PC-3 (cell line): ENCODE measurements at regions not wholly inside any gene's neighbourhood (a gene's known extent, or its start where the extent isn't known, plus 50 kb on each side); places are given as distances from the start of the nearest gene placed in this dataset.

Source experiments
- ATAC-seq: fragments of 200-7000 bp; cut with Tn5 transposase; 2 replicates; pipeline ENCODE4 v1.9.1; 2020; ENCODE audit warnings: mild to moderate bottlenecking, moderate library complexity
- BruUV-seq: library from RNA; stranded (reverse); fragments of 400-500 nt; replicated peaks from 2 replicates; lab custom pipeline; 2021; lab: Mats Ljungman, UMichigan
- CTCF ChIA-PET: fragments of 300-600 bp; sonication (Branson Sonifier 250); formaldehyde crosslinking; loops from one replicate; lab custom pipeline; 2022; ENCODE audit warnings: antibody characterized with exemption; lab: Charles Lee
- POLR2A ChIA-PET: fragments of 300-600 bp; sonication (Branson Sonifier 250); formaldehyde crosslinking; loops from one replicate; lab custom pipeline; 2022; ENCODE audit warnings: antibody characterized with exemption; ENCODE audit not compliant: unreplicated experiment; lab: Charles Lee
- DNase-seq: peaks from one replicate; pipeline ENCODE4 v3.0.0-alpha.2; 2015
- H2AFZ ChIP-seq: fragments of 300-600 bp; sonication (generic); 2 replicates; pipeline ENCODE4 v1.6.0; 2016; ENCODE audit warnings: antibody characterized with exemption, low read length
- H3F3A ChIP-seq: fragments of 300-600 bp; sonication (generic); one replicate; pipeline ENCODE4 v1.6.0; 2017; ENCODE audit warnings: antibody characterized with exemption, low read length, control low read depth, mild to moderate bottlenecking; ENCODE audit not compliant: unreplicated experiment
- H3K27ac ChIP-seq: fragments of 300-600 bp; sonication (generic); 2 replicates; pipeline ENCODE4 v1.5.1; 2016; ENCODE audit warnings: mild to moderate bottlenecking, low read length
- H3K27me3 ChIP-seq: fragments of 300-600 bp; sonication (generic); 2 replicates; pipeline ENCODE4 v1.6.1; 2016; ENCODE audit warnings: low read length, mixed read lengths
- H3K36me3 ChIP-seq: fragments of 300-600 bp; sonication (generic); 2 replicates; pipeline ENCODE4 v1.6.1; 2016; ENCODE audit warnings: low read depth, mixed run types, low read length, mixed read lengths
- H3K4me1 ChIP-seq: fragments of 300-600 bp; sonication (generic); 2 replicates; pipeline ENCODE4 v1.5.1; 2016; ENCODE audit warnings: low read length; ENCODE audit not compliant: insufficient read depth
- H3K4me2 ChIP-seq: fragments of 300-600 bp; sonication (generic); 2 replicates; pipeline ENCODE4 v1.6.0; 2016; ENCODE audit warnings: low read length
- H3K4me3 ChIP-seq: fragments of 300-600 bp; sonication (generic); 2 replicates; pipeline ENCODE4 v1.5.1; 2016; ENCODE audit warnings: mild to moderate bottlenecking, low read length, mixed read lengths
- H3K79me2 ChIP-seq: fragments of 300-600 bp; sonication (generic); 2 replicates; pipeline ENCODE4 v1.6.1; 2017; ENCODE audit warnings: low read length, mixed read lengths
- H3K9ac ChIP-seq: fragments of 300-600 bp; sonication (generic); 2 replicates; pipeline ENCODE4 v1.6.0; 2016; ENCODE audit warnings: mild to moderate bottlenecking, low read length
- H3K9me2 ChIP-seq: fragments of 300-600 bp; sonication (generic); replicated peaks from 2 replicates; pipeline ENCODE4 v1.6.1; 2016; ENCODE audit warnings: mixed run types, low read length, mixed read lengths
- H3K9me3 ChIP-seq: fragments of 300-600 bp; sonication (generic); 2 replicates; pipeline ENCODE4 v1.6.1; 2016; ENCODE audit warnings: low read length, mixed read lengths
- H4K20me1 ChIP-seq: fragments of 300-600 bp; sonication (generic); 2 replicates; pipeline ENCODE4 v1.6.1; 2016; ENCODE audit warnings: low read length, mixed read lengths
- CTCF ChIP-seq: fragments of 300-600 bp; sonication (generic); conservative IDR thresholded peaks from 2 replicates; pipeline ENCODE4 v1.5.1; 2017; ENCODE audit warnings: antibody characterized with exemption, low read depth, mild to moderate bottlenecking, low read length
- EZH2 ChIP-seq: fragments of 300-600 bp; sonication (generic); IDR thresholded peaks from one replicate; pipeline ENCODE4 v1.6.1; 2017; ENCODE audit warnings: antibody characterized with exemption, mild to moderate bottlenecking, low read length; ENCODE audit not compliant: unreplicated experiment
- EZH2phosphoT487 ChIP-seq: fragments of 300-600 bp; sonication (generic); IDR thresholded peaks from 2 replicates; pipeline ENCODE4 v1.6.1; 2018; ENCODE audit warnings: mild to moderate bottlenecking, antibody characterized with exemption, low read length, borderline replicate concordance
- intact Hi-C: fragments of 100-400 bp; cut with micrococcal nuclease; formaldehyde crosslinking; loops from 2 replicates; pipeline ENCODE4 v1.9.0; 2023

- H3K9me2 ChIP-seq, result no peaks in the 10 kb centered on the region
- H3F3A ChIP-seq, result no peaks in the 10 kb centered on the region
- CTCF ChIA-PET, result no interaction called here
- no peaks in the 10 kb centered on the region for H3K79me2 ChIP-seq
- no peak overlapping the region for H3K4me3 ChIP-seq
- H3K27ac ChIP-seq, result no peak overlapping the region
- no peaks in the 10 kb centered on the region for H3K9me3 ChIP-seq
- intact Hi-C loops, result no loop called here
- no peaks in the 10 kb centered on the region for H3K27me3 ChIP-seq
- H3K4me2 ChIP-seq, result no peak overlapping the region
- BruUV-seq, result no TSS peak
- no peak overlapping the region for H2AFZ ChIP-seq
- H4K20me1 ChIP-seq, result no peaks in the 10 kb centered on the region
- DNase-seq (no peak), ATAC-seq (no peak)
- H3K9ac ChIP-seq, result no peak overlapping the region
- POLR2A ChIA-PET, result no interaction called here
- TF ChIP-seq EZH2 (no peak), CTCF (no peak), EZH2phosphoT487 (no peak)
- H3K36me3 ChIP-seq, result no peaks in the 10 kb centered on the region
- no peaks in the 10 kb centered on the region for H3K4me1 ChIP-seq
These were observed 351.0 kb upstream of the PCDH20 start for GRCh38 chr13:61766667-61767058.

GRCh38 chr13:61765940-61766666 is 350.5 kb upstream of the PCDH20 start:
- Histone ChIP-seq H4K20me1 (no peaks in the 10 kb centered on the region), H3K27ac (no peak overlapping the region), H3K4me2 (no peak overlapping the region), H3K79me2 (no peaks in the 10 kb centered on the region), H3K36me3 (no peaks in the 10 kb centered on the region), H3F3A (no peaks in the 10 kb centered on the region), H3K4me1 (no peaks in the 10 kb centered on the region), H3K27me3 (no peaks in the 10 kb centered on the region), H3K9ac (no peak overlapping the region), H3K9me3 (no peaks in the 10 kb centered on the region), H3K4me3 (no peak overlapping the region), H3K9me2 (no peaks in the 10 kb centered on the region), H2AFZ (no peak overlapping the region)
- POLR2A ChIA-PET, result no interaction called here
- CTCF ChIA-PET, result no interaction called here
- ATAC-seq, result no peak
- DNase-seq, result no peak
- intact Hi-C loops, result no loop called here
- BruUV-seq, result no TSS peak
- TF ChIP-seq CTCF, result no peak
- no peak for TF ChIP-seq EZH2phosphoT487
- no peak for TF ChIP-seq EZH2

GRCh38 chr13:61765181-61765742 is 349.6 kb upstream of the PCDH20 start:
- H3K9me3 ChIP-seq, result no peaks in the 10 kb centered on the region
- H3F3A ChIP-seq, result no peaks in the 10 kb centered on the region
- no peak overlapping the region for H3K27ac ChIP-seq
- BruUV-seq, result no TSS peak
- intact Hi-C loops, result no loop called here
- H3K4me2 ChIP-seq, result no peak overlapping the region
- H3K9ac ChIP-seq, result no peak overlapping the region
- CTCF ChIA-PET, result no interaction called here
- H3K36me3 ChIP-seq, result no peaks in the 10 kb centered on the region
- no peaks in the 10 kb centered on the region for H3K4me1 ChIP-seq
- no peak for ATAC-seq
- H4K20me1 ChIP-seq, result no peaks in the 10 kb centered on the region
- TF ChIP-seq CTCF (no peak), EZH2 (no peak)
- H2AFZ ChIP-seq, result no peak overlapping the region
- no peaks in the 10 kb centered on the region for H3K79me2 ChIP-seq
- DNase-seq, result no peak
- no peaks in the 10 kb centered on the region for H3K27me3 ChIP-seq
- no peak overlapping the region for H3K4me3 ChIP-seq
- no peaks in the 10 kb centered on the region for H3K9me2 ChIP-seq
- POLR2A ChIA-PET, result no interaction called here
